HL-60 (cell line): ENCODE measurements at regions not wholly inside any gene's neighbourhood (a gene's known extent, or its start where the extent isn't known, plus 50 kb on each side); places are given as distances from the start of the nearest gene placed in this dataset.
A peak's percentile ranks its signal among the peaks of the same experiment; 100 is the strongest.

Experiments
- DNase-seq, 2 experiments: peaks; one replicate each; pipeline ENCODE4 v3.0.0-alpha.2; 2010 to 2020; ENCODE audit warnings: low read depth in 1 of 2, low spot score in 1 of 2
- H3K27ac ChIP-seq: fragments of 250-450 bp; sonication (Bioruptor Pico); replicated peaks from 2 replicates; pipeline ENCODE4 v1.5.1; 2020; ENCODE audit warnings: mild to moderate bottlenecking, moderate library complexity
- H3K27me3 ChIP-seq: fragments of 250-450 bp; sonication (Bioruptor Pico); 2 replicates; pipeline ENCODE4 v1.5.1; 2021; ENCODE audit warnings: mild to moderate bottlenecking, moderate library complexity; ENCODE audit not compliant: insufficient read depth, poor library complexity, severe bottlenecking
- H3K4me3 ChIP-seq: replicated peaks from 2 replicates; pipeline ENCODE4 v1.5.1; 2011; ENCODE audit warnings: mild to moderate bottlenecking, control low read depth, low read length; ENCODE audit not compliant: insufficient read depth
- CTCF ChIP-seq: IDR thresholded peaks from one replicate; pipeline ENCODE4 v1.5.1; 2011; ENCODE audit warnings: low read length, control low read depth, inconsistent platforms; ENCODE audit not compliant: insufficient read depth
- GABPA ChIP-seq: IDR thresholded peaks from 2 replicates; pipeline ENCODE4 v1.6.1; 2012; ENCODE audit warnings: low read depth
- POLR2AphosphoS5 ChIP-seq: IDR thresholded peaks from 2 replicates; pipeline ENCODE4 v1.6.1; 2012; ENCODE audit warnings: low read depth
- REST ChIP-seq: IDR thresholded peaks from 2 replicates; pipeline ENCODE4 v1.6.1; 2012; ENCODE audit warnings: low read depth; ENCODE audit not compliant: insufficient replicate concordance
- SPI1 ChIP-seq: IDR thresholded peaks from 2 replicates; pipeline ENCODE4 v1.6.1; 2012; ENCODE audit warnings: low read depth, mild to moderate bottlenecking, borderline replicate concordance

- DNase-seq = no peak
- Histone ChIP-seq H3K27me3 (no peaks in the 10 kb centered on the region), H3K27ac (no peak overlapping the region), H3K4me3 (no peak overlapping the region)
- TF ChIP-seq GABPA (no peak), POLR2AphosphoS5 (no peak), CTCF (no peak), REST (no peak), SPI1 (no peak)
Observed at GRCh38 chr4:159941076-159941475, 838.2 kb downstream of the RAPGEF2 start.

GRCh38 chr4:159944477-159944876 is 841.6 kb downstream of the RAPGEF2 start:
- TF ChIP-seq SPI1 = no peak
- no peak for TF ChIP-seq REST
- no peak for TF ChIP-seq POLR2AphosphoS5
- TF ChIP-seq CTCF = no peak
- H3K4me3 ChIP-seq = no peak overlapping the region

GRCh38 chr4:159946983-159947615 is 844.2 kb downstream of the RAPGEF2 start:
- DNase-seq = peak; percentile 6 to 14
- TF ChIP-seq CTCF (peak; percentile 9), POLR2AphosphoS5 (no peak), REST (no peak), SPI1 (no peak)
- Histone ChIP-seq H3K4me3 (no peak overlapping the region), H3K27me3 (no peaks in the 10 kb centered on the region), H3K27ac (no peak overlapping the region)

More at GRCh38 chr4:159944477-159944876, 841.6 kb downstream of the RAPGEF2 start:
- Histone ChIP-seq H3K27ac (no peak overlapping the region), H3K27me3 (no peaks in the 10 kb centered on the region)
- no peak for DNase-seq
